ENCODE measurements at regions not wholly inside any gene's neighbourhood (a gene's known extent, or its start where the extent isn't known, plus 50 kb on each side); places are given as distances from the start of the nearest gene placed in this dataset.

- H3K4me3 ChIP-seq (ENCODE audit: low read length in 3 of 3): no peak overlapping the region
- H3K9ac ChIP-seq (ENCODE audit: low read depth in 1 of 3, low read length in 3 of 3): no peak overlapping the region
- H3K36me3 ChIP-seq (ENCODE audit: control insufficient read depth in 3 of 3, insufficient read depth in 3 of 3, low read length in 3 of 3): no peaks in the 10 kb centered on the region
- H3K9me3 ChIP-seq (ENCODE audit: control insufficient read depth in 3 of 3, low read length in 3 of 3): no peaks in the 10 kb centered on the region
- no peaks in the 10 kb centered on the region for H3K27me3 ChIP-seq (ENCODE audit: control insufficient read depth in 3 of 3, insufficient read depth in 3 of 3, low read length in 3 of 3)
- H3K4me1 ChIP-seq (ENCODE audit: control insufficient read depth in 3 of 3, insufficient read depth in 3 of 3, low read length in 3 of 3): no peaks in the 10 kb centered on the region
- no peak overlapping the region for H3K27ac ChIP-seq (ENCODE audit: low read depth, low read length)
Measured at GRCh38 chr1:79877086-79877485, 870.6 kb upstream of the ADGRL4 start.

- Histone ChIP-seq H3K9ac (ENCODE audit: low read depth in 1 of 3, low read length in 3 of 3) (no peak overlapping the region), H3K27me3 (ENCODE audit: control insufficient read depth in 3 of 3, insufficient read depth in 3 of 3, low read length in 3 of 3) (no peaks in the 10 kb centered on the region), H3K9me3 (ENCODE audit: control insufficient read depth in 3 of 3, low read length in 3 of 3) (no peaks in the 10 kb centered on the region), H3K36me3 (ENCODE audit: control insufficient read depth in 3 of 3, insufficient read depth in 3 of 3, low read length in 3 of 3) (no peaks in the 10 kb centered on the region), H3K27ac (ENCODE audit: low read depth, low read length) (no peak overlapping the region), H3K4me3 (ENCODE audit: low read length in 3 of 3) (no peak overlapping the region), H3K4me1 (ENCODE audit: control insufficient read depth in 3 of 3, insufficient read depth in 3 of 3, low read length in 3 of 3) (no peaks in the 10 kb centered on the region)
Measured at GRCh38 chr1:79875187-79875586, 868.7 kb upstream of the ADGRL4 start.

GRCh38 chr1:79874289-79874688 lies 867.8 kb upstream of the ADGRL4 start:
- H3K4me1 ChIP-seq (ENCODE audit: control insufficient read depth in 3 of 3, insufficient read depth in 3 of 3, low read length in 3 of 3): no peaks in the 10 kb centered on the region
- H3K27me3 ChIP-seq (ENCODE audit: control insufficient read depth in 3 of 3, insufficient read depth in 3 of 3, low read length in 3 of 3): no peaks in the 10 kb centered on the region
- H3K4me3 ChIP-seq (ENCODE audit: low read length in 3 of 3): no peak overlapping the region
- no peak overlapping the region for H3K9ac ChIP-seq (ENCODE audit: low read depth in 1 of 3, low read length in 3 of 3)
- H3K9me3 ChIP-seq (ENCODE audit: control insufficient read depth in 3 of 3, low read length in 3 of 3): no peaks in the 10 kb centered on the region
- H3K27ac ChIP-seq (ENCODE audit: low read depth, low read length): no peak overlapping the region
- H3K36me3 ChIP-seq (ENCODE audit: control insufficient read depth in 3 of 3, insufficient read depth in 3 of 3, low read length in 3 of 3): no peaks in the 10 kb centered on the region

- no peaks in the 10 kb centered on the region for H3K4me1 ChIP-seq (ENCODE audit: control insufficient read depth in 3 of 3, insufficient read depth in 3 of 3, low read length in 3 of 3)
- H3K9me3 ChIP-seq (ENCODE audit: control insufficient read depth in 3 of 3, low read length in 3 of 3): peaks cover 0 to 3% (median 0%) of the 10 kb centered on the region in 3 donors
- no peak overlapping the region for H3K4me3 ChIP-seq (ENCODE audit: low read length in 3 of 3)
- no peak overlapping the region for H3K27ac ChIP-seq (ENCODE audit: low read depth, low read length)
- no peak overlapping the region for H3K9ac ChIP-seq (ENCODE audit: low read depth in 1 of 3, low read length in 3 of 3)
- H3K36me3 ChIP-seq (ENCODE audit: control insufficient read depth in 3 of 3, insufficient read depth in 3 of 3, low read length in 3 of 3): no peaks in the 10 kb centered on the region
- H3K27me3 ChIP-seq (ENCODE audit: control insufficient read depth in 3 of 3, insufficient read depth in 3 of 3, low read length in 3 of 3): no peaks in the 10 kb centered on the region
Measured at GRCh38 chr1:79859212-79859948, 852.9 kb upstream of the ADGRL4 start.

- Histone ChIP-seq H3K4me3 (ENCODE audit: low read length in 3 of 3) (no peak overlapping the region), H3K9me3 (ENCODE audit: control insufficient read depth in 3 of 3, low read length in 3 of 3) (no peaks in the 10 kb centered on the region), H3K4me1 (ENCODE audit: control insufficient read depth in 3 of 3, insufficient read depth in 3 of 3, low read length in 3 of 3) (no peaks in the 10 kb centered on the region), H3K27ac (ENCODE audit: low read depth, low read length) (no peak overlapping the region), H3K36me3 (ENCODE audit: control insufficient read depth in 3 of 3, insufficient read depth in 3 of 3, low read length in 3 of 3) (no peaks in the 10 kb centered on the region), H3K27me3 (ENCODE audit: control insufficient read depth in 3 of 3, insufficient read depth in 3 of 3, low read length in 3 of 3) (no peaks in the 10 kb centered on the region), H3K9ac (ENCODE audit: low read depth in 1 of 3, low read length in 3 of 3) (no peak overlapping the region)
Measured at GRCh38 chr1:79852004-79852403, 845.5 kb upstream of the ADGRL4 start.

- Histone ChIP-seq H3K9me3 (ENCODE audit: control insufficient read depth in 3 of 3, low read length in 3 of 3) (no peaks in the 10 kb centered on the region), H3K36me3 (ENCODE audit: control insufficient read depth in 3 of 3, insufficient read depth in 3 of 3, low read length in 3 of 3) (no peaks in the 10 kb centered on the region), H3K27me3 (ENCODE audit: control insufficient read depth in 3 of 3, insufficient read depth in 3 of 3, low read length in 3 of 3) (no peaks in the 10 kb centered on the region), H3K4me1 (ENCODE audit: control insufficient read depth in 3 of 3, insufficient read depth in 3 of 3, low read length in 3 of 3) (no peaks in the 10 kb centered on the region), H3K9ac (ENCODE audit: low read depth in 1 of 3, low read length in 3 of 3) (no peak overlapping the region), H3K4me3 (ENCODE audit: low read length in 3 of 3) (no peak overlapping the region), H3K27ac (ENCODE audit: low read depth, low read length) (no peak overlapping the region)
Measured at GRCh38 chr1:79849388-79849787, 842.9 kb upstream of the ADGRL4 start.

- Histone ChIP-seq H3K27me3 (ENCODE audit: control insufficient read depth in 3 of 3, insufficient read depth in 3 of 3, low read length in 3 of 3) (no peaks in the 10 kb centered on the region), H3K4me1 (ENCODE audit: control insufficient read depth in 3 of 3, insufficient read depth in 3 of 3, low read length in 3 of 3) (no peaks in the 10 kb centered on the region), H3K9ac (ENCODE audit: low read depth in 1 of 3, low read length in 3 of 3) (no peak overlapping the region), H3K27ac (ENCODE audit: low read depth, low read length) (no peak overlapping the region), H3K36me3 (ENCODE audit: control insufficient read depth in 3 of 3, insufficient read depth in 3 of 3, low read length in 3 of 3) (no peaks in the 10 kb centered on the region), H3K9me3 (ENCODE audit: control insufficient read depth in 3 of 3, low read length in 3 of 3) (no peaks in the 10 kb centered on the region), H3K4me3 (ENCODE audit: low read length in 3 of 3) (no peak overlapping the region)
Measured at GRCh38 chr1:79848316-79848715, 841.8 kb upstream of the ADGRL4 start.

- H3K27ac ChIP-seq (ENCODE audit: low read depth, low read length): no peak overlapping the region
- no peaks in the 10 kb centered on the region for H3K27me3 ChIP-seq (ENCODE audit: control insufficient read depth in 3 of 3, insufficient read depth in 3 of 3, low read length in 3 of 3)
- H3K9me3 ChIP-seq (ENCODE audit: control insufficient read depth in 3 of 3, low read length in 3 of 3): no peaks in the 10 kb centered on the region
- no peaks in the 10 kb centered on the region for H3K36me3 ChIP-seq (ENCODE audit: control insufficient read depth in 3 of 3, insufficient read depth in 3 of 3, low read length in 3 of 3)
- H3K4me3 ChIP-seq (ENCODE audit: low read length in 3 of 3): no peak overlapping the region
- no peaks in the 10 kb centered on the region for H3K4me1 ChIP-seq (ENCODE audit: control insufficient read depth in 3 of 3, insufficient read depth in 3 of 3, low read length in 3 of 3)
- no peak overlapping the region for H3K9ac ChIP-seq (ENCODE audit: low read depth in 1 of 3, low read length in 3 of 3)
Measured at GRCh38 chr1:79847700-79848099, 841.2 kb upstream of the ADGRL4 start.

- no peaks in the 10 kb centered on the region for H3K27me3 ChIP-seq (ENCODE audit: control insufficient read depth in 3 of 3, insufficient read depth in 3 of 3, low read length in 3 of 3)
- no peaks in the 10 kb centered on the region for H3K36me3 ChIP-seq (ENCODE audit: control insufficient read depth in 3 of 3, insufficient read depth in 3 of 3, low read length in 3 of 3)
- H3K27ac ChIP-seq (ENCODE audit: low read depth, low read length): no peak overlapping the region
- no peaks in the 10 kb centered on the region for H3K4me1 ChIP-seq (ENCODE audit: control insufficient read depth in 3 of 3, insufficient read depth in 3 of 3, low read length in 3 of 3)
- H3K9me3 ChIP-seq (ENCODE audit: control insufficient read depth in 3 of 3, low read length in 3 of 3): no peaks in the 10 kb centered on the region
- no peak overlapping the region for H3K9ac ChIP-seq (ENCODE audit: low read depth in 1 of 3, low read length in 3 of 3)
- H3K4me3 ChIP-seq (ENCODE audit: low read length in 3 of 3): no peak overlapping the region
Measured at GRCh38 chr1:79845936-79846335, 839.4 kb upstream of the ADGRL4 start.

GRCh38 chr1:79842811-79843210 lies 836.3 kb upstream of the ADGRL4 start:
- no peaks in the 10 kb centered on the region for H3K9me3 ChIP-seq (ENCODE audit: control insufficient read depth in 3 of 3, low read length in 3 of 3)
- H3K4me1 ChIP-seq (ENCODE audit: control insufficient read depth in 3 of 3, insufficient read depth in 3 of 3, low read length in 3 of 3): no peaks in the 10 kb centered on the region
- no peak overlapping the region for H3K4me3 ChIP-seq (ENCODE audit: low read length in 3 of 3)

More at GRCh38 chr1:79842811-79843210, 836.3 kb upstream of the ADGRL4 start:
- Histone ChIP-seq H3K9ac (ENCODE audit: low read depth in 1 of 3, low read length in 3 of 3) (no peak overlapping the region), H3K27me3 (ENCODE audit: control insufficient read depth in 3 of 3, insufficient read depth in 3 of 3, low read length in 3 of 3) (no peaks in the 10 kb centered on the region), H3K36me3 (ENCODE audit: control insufficient read depth in 3 of 3, insufficient read depth in 3 of 3, low read length in 3 of 3) (no peaks in the 10 kb centered on the region), H3K27ac (ENCODE audit: low read depth, low read length) (no peak overlapping the region)
